CD4-positive, alpha-beta T cell treated with Interleukin-15 for 4 hours (primary cell): ENCODE measurements at regions not wholly inside any gene's neighbourhood (a gene's known extent, or its start where the extent isn't known, plus 50 kb on each side); places are given as distances from the start of the nearest gene placed in this dataset.
A peak's percentile ranks its signal among the peaks of the same experiment; 100 is the strongest.

ENCODE experiments used
- DNase-seq: peaks from one replicate; pipeline ENCODE4 v3.0.0-alpha.2; 2020; ENCODE audit warnings: low spot score

DNA sequence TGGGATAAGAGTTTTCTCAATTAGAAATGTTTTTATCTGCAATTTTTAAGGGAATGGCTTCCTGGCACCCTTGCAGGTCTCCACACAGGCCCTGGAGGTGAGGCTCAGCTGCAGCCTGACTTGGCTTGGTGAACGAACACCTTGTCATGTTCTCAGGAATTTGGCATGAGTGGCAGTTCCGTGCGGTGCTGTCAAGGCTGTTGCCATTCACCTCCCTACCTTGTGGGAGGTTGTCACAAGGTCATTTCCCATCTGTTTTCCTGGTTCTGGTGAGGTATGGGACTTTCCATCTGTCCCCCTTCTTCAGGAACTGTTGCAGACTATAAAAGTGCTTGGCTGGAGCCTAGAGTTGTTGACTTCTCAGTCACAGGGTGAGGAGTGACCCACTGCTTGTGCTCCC, 82.9 kb downstream of the ELOVL4 start:
- no peak for DNase-seq

DNA sequence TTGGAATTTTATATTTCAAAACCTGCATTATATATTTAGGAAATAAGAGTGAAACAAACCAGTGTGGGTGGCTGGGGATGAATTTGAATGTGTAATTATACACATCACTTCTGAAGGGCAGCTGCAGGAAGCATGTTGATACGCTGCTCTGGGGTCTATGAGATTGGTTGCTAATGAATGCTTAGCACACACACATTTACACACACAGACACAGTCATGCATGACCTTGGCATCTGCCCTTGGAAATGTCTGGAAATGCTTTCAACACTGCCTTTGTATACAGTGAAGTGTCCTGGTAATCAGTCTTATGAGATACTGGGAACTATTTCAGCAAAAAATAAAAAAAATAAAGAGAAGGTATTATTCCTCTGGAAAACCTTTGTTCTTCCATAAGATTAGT, 83.4 kb downstream of the ELOVL4 start:
- no peak for DNase-seq

DNA sequence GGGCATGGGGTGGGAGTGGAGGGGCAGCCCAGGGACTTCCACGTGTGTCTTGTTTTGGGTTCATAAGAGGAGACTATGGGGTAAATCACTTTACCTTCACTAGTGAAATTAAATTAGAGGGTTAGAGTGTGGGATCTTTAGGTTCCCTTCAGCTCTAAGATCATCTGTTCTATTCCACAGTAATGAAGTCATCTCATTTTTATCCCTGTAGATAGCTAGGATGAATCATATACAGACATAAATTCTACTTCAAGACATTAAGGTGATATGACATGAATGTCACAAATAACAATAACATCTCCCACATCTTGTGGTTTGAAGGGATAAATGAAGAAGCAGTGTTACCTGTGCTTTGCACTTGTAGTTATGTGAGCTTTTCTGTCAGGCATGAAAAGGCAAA, 83.8 kb downstream of the ELOVL4 start:
- no peak for DNase-seq

DNA sequence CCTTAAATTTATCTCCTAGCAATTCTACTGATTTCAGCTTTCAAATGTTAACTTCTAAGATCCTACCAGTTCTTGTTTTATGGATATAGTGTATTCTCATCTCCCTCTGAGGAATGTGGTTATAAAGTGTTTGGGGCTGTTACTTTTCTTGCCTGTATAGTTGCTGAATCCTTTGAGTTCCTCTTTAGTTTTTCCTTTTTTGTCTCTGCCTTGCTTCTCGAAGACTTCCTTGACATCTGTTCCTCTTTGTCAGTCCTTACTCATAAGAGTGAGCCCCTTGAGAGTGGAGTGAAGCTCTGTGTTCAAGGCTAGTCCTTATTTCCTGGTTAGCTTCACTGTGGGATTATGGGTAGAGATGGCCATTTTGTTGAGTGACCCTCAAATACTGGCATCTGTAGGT, 84.6 kb downstream of the ELOVL4 start:
- no peak for DNase-seq

DNA sequence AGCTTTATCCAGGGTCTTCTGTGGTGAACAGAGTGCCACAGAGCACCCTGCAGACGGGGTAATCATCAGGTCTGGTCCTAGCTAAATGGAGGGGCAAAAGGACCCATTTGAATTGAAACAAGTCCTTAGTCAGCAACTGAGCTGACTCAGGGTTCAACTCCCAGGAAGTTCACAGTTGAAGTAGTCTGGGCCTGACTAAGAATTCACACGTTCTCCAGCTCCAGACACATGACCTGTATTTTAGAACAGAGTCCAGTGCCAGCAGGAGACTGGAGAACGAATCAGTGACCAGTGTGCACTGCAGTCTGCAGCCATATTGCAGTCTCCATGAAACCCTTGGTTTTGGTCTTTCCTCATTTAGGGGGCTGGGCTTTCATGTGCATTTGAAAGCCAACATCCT, 85.2 kb downstream of the ELOVL4 start:
- no peak for DNase-seq

DNA sequence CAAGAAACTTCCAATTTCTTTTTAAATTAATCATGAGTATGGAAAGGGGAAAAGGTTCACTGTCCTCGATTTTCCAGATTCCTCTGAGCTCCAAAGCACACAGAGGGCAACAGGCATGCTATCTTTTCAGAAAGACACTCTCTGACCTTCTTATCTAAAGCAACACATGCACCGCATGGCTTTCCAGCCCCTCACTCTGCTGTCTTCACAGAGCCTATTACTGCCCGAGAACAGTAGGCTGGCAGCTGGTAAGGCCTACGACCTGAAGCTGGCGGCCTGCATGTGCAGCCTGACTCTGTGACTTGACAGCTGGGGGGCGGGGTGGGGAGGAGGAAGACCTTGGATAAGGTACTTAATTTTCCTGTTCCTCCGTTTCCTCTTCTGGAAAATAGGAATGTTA, 86.3 kb downstream of the ELOVL4 start:
- no peak for DNase-seq

DNA sequence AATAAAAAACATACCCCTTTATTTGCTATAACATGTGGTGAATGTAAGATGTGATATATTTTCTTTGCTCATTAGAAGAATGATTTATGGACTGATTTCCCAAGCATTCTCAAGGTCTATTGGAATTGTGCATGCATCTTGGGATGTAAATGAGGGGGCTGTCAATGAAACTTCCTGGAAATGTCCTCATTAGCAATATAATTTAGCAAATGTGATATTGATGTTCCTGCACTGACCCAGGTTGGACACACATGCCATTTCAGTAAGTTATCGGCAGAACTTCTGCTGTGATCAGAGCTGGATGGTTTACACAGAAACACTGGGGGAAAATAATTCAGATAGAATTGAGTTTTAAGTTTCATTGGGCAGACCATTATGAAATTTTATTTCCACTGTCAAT, 99.9 kb downstream of the ELOVL4 start:
- DNase-seq, result no peak

DNA sequence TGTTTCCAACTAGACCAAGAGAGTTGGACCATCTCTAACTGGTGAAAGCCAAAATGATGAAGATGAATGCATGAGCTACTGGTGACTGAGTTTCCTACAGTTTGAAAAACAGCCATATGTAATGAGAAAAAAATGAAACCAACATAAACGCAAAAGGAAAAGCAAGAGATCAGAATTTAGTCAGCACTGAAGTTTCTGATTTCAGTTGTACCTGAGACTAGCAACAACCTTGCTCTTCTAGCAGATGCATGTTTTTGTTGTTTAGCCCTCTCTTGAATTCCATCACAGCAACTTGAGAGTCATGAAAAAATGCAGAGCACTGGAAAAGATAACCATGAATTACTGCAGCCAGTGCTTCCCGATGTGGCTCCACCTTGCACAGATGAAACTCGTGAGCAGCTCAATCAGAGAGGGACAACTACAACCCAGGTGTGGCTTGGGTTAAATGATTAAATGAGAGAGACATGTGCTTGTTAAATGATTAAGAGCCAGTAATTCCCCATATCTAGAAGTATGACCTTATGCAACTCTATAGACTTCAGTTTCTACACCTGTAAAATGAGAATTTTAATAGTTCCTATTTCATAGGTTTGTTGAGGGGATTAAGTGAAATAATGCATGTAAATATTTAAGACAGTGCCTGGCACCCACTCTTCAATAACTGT, 104.8 kb downstream of the ELOVL4 start:
- no peak for DNase-seq

DNA sequence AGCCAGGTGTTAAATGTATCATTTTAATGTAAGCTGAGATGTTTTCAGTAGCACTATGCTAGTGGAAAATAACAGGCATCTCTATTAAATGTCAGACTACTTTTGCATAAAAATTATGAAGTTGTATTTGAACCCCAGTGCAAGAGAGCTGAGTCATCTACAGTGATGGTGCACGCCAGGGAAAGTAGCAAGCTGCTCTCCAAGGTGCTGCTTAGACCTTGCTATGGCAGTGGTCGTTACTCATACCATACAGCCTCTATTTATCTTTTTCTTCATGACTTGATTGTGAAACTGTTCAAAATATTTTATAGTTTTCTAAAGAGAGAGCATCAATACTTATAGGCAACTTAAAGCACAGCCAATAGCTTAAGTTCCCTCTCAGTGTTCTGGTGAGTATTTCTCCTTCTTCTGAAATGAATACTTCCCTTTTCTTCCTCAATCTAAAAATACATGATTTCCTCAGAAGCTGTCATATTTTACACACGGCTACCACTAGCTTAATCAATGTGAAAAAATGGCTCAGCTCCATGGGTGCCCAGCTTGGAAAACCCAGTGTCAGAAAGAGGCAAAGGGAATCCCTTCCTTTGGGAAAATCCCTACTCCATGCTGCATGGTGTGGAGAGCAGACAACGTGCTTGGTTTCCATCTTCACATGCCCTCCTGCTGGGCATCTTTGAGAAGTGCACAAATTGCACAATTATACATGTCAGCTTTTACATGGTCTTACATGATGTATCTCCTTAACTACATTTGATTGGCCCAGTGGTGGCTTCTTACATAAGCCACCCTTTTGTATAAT, 105.6 kb downstream of the ELOVL4 start:
- no peak for DNase-seq

DNA sequence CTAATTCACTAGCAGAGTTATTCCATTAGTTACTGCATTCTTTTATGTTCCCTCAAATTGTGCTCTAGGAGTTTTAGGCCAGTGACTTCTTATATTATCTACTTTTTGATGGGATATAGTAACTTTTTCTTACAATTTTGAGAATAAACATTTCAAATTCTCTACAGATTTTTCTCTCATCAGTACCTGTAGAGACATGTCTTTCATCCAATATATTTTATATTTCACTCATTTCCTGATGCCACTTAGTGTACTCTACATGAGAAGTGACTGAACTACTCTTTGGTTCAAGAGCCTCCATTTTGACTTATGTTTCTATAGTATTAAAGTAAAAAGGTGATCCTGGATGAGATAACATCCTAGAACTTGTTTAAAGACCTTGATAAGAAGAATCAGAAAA, 108.5 kb downstream of the ELOVL4 start:
- DNase-seq, result no peak

DNA sequence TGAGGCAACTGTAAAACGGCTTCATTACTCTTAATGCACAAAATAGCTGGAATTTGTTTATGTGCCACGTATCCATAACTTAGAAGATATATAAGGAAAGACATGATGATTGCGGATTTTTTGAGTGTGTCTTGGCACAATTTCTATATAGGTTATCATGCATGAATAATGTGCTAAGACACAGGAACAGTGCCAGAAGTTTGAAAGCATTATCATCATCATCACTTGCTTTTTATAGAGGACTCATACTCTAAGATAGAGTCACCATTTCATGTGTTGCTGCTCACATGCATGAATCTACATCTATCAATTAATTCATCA, 113.4 kb downstream of the ELOVL4 start:
- DNase-seq, result no peak

DNA sequence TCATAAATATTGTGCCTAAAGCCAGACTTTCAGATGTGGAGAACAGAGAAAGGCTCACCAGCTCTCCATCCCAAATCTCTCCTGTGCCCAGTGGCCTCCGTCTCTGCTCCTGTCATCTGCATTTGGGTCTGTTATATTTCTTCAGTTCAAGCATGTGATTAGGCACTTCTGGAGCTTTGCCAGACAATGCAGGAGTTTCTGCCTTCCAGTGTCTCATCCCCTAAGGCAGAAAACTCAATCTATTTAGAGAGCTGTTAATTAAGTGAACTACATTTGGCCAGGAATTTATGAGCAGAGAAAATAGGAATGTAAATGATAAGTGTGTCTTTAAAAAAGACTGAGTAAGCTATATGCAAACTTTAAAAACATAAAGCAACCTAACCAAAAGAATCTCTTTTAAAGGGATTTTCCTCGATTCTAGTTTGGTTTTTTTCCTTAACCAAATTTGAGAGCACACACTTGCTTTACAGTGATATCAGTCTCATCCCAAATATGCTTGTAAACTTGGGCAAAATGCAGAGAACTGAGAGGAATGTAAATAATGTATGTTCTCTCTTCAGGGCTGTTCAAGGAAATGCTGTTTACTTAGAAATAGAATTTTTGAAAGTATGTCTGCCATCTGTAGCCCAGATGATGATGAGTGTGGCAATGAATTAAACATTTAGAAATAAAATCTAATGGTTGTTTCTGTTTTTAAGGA, 113.9 kb downstream of the ELOVL4 start:
- no peak for DNase-seq

DNA sequence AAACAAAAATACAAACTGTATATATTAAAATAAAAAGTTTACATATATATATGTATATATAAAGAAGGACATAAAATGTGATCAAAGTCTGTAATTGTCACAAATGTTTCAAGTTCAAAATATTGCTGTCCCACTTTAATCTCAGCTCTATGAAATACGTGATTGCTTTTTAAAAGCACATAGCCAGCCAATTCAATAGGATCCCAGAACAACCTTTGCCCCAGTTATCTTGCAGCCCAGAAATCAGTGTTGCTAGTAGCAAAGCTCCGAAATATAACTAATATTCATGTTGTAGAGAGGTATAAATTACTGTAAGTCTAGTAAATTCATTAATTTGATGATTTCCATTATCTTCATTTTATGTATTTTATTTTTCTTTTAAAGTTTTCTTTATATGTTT, 114.6 kb downstream of the ELOVL4 start:
- no peak for DNase-seq

DNA sequence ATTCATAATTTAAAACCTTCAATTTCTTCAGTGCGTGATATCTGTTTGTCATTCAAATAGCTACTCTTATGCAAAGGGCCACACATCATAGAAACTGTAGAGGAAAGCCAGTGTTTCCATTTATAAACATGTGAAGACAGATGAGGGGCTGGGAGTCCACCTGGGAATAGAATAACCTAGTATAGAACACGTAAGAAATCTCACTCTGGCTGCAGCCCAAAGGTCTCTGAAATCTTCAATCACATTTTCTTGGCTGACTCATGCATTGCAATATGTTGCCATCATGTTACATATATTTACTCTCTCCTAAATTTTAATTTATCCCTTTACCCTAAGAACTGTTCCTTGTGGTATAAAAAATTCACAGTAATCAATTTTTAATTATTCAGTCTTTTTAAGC, 123.2 kb downstream of the ELOVL4 start:
- no peak for DNase-seq

DNA sequence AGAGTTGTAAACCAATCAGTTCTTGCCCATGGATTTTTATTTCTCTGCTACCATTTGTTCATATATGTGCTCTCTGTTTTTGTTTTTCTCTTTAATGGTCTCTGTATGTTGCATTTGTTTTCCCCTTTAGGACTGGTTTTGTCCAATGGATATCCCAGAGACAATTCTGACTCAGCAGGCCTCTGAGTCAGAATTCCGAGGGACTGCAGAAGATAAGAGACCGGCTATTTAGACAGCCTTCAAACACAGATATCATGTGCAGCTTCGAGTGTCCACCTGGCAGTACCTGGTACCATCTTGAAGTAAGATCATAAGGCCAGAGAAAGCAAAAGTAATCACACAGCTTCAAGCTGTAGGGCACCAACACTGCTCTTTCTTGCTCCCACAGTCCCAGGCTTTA, 125.5 kb downstream of the ELOVL4 start:
- DNase-seq, result no peak

DNA sequence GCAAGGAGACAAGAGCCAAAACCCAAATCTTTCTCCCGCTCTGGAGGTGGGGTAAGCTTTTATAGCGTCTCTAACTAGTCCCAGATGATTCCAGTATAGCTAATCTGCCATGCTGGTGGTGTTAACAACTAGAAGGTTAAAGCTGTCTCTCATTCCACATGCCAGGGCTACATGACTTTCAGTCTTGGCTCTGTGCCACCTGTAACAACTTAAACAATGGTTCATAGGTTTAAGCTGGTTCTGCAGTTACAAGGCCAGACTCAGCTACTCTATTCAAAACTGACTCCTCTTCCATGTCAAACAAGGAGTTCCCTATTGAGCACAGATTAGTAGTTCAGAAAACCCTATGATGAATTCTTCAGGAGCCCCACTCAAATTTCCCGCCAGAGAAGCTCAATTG, 128.9 kb downstream of the ELOVL4 start:
- no peak for DNase-seq

DNA sequence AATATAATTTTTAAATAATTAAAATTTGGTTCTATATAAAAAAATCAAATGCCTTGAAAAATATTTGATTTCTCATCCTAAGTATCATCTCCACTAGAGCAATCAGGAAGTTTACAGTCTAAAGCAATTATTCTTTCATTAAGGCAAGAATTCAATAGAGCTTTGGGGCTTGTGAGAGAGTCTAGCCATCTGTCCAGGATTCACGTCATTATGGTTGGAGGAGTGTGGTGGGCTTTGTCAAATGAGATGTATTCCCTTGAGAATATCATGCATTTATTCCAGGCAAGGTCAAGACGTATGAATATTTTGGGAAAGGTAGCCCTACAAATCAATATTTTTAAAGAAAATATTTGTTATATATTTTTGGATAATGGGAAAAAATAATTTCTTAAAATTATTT, 132.4 kb downstream of the ELOVL4 start:
- DNase-seq, result no peak

DNA sequence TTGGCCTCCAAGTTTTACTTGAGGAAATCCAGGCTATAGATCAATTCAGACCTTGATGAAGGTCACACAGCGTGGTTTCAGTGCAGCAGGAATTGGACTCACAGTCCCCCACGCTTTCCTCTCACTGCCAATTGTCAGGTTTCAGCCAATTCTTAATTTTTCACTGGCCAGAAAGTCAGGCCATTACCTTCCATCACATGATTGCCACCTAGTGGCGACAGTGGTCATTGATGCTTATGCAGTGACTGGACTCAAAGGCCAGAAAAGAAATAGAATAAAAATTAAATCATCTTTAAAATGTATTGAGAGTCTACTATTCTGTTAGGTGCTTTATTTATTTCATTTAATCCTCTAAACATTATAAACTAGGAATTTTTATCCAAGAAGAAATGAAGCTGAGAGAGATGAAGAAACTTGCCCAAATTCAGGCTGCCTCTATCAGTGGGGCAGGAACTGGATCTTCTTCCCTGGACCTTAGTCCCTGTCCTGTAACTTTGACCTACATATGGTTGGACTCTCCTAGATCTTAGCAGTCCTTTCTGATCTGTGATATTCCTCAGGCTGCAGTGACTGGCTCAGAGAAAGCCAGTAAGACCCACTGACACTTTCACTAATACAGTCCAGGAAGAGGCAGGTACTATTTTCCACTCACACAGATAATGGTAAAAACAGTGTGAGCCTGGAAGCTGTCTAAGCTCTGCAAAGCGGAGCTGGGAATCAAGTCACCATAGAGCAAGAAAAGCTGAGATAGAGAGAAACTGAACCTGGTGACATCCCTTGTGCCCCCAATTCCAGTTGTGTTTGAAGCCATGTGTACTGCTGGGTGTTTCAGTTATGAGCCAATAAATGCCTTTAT, 133.3 kb downstream of the ELOVL4 start:
- peak; percentile 56 for DNase-seq

DNA sequence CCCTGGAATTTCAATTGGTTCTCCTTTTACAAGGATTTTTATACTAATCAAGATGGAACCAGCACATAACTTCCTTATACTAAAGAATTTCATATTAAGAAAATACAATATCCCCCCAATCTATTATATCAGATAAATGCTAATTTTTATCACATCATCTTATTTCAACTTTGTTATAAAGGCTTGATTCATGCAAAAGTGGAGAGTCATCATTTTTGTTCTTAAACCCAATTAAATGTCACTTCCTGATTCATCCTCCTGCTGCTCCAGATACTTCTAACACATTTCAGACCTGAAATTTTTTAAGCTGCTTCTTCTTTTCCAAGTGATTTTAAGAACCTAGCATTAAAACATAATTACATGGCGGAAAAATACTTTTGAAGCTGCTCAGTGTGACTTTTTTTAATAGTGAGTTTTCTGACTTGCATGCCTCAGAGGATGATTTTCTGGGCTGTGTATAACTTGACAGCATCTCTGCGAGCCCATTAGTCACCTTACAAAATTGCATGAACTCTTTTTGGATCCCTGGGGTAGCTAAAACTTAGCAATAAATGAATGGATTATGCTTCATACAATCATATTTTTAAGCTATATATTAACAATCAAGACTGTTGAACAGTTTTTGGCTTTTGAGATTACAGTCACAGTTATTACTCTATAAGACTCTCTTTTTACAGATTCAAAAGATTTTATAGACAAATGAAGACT, 134.1 kb downstream of the ELOVL4 start:
- DNase-seq, result no peak

DNA sequence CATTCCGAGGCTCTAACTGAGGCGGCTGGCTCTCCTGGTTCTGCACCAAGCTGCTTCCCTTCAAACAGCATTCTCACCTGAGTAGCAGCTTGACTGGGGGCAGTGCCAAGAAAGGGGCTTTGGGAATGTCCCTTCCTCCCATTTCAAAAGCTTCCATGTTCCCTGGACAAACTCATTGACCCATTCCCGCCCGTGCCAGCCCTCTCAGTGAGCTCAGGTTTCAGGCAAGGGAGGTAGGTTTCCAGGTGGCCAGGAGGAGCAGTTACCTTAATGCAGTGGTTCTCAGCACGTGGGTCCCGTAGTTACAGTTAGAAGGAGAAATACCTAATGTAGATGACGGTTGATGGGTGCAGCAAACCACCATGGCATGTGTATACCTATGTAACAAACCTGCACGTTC, 135.2 kb downstream of the ELOVL4 start:
- DNase-seq, result no peak

DNA sequence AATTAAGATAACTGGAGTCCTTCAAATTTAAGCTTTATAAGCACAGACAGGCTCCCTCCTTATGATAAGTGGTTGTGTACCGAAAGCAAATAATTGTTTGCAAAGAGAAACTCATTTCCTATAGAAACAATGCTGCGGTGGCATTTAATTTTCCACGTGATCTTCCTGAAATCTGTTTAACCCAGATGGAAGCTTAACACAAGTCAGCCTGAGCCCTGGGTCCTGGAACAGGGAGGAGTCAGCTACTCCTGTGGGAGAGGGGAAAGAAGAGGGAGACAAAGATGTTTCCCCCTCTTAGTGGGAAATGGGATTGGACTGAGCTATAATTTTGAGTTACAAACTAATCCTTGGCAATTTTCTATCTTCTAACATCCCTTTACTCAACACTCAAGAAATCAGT, 136.5 kb downstream of the ELOVL4 start:
- no peak for DNase-seq

DNA sequence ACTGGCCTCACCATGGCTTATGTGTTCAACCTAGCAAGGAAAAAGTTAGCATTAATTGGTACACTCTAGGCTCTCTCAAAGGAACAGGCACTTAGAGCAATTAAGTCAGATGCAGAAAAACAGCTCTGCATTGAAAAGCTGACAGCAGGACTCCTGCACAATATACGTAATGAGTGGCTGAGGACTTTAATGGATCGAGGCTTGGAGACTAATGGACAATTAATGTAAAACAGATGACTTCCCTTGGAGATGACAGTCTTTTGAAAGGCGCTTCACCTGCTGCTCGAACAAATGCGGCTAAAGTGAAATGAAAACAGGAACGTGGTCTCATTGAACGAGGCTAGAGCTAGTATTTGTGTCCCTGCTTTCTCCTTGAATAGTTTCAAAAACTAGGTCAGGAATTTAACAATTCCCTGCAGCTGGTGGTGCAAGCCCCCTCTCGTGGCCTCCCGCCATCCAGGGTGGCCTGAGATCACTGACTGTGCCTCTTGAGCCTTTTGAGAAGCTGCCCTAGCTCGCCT, 137.1 kb downstream of the ELOVL4 start:
- DNase-seq, result no peak
